ENCODE measurements at regions not wholly inside any gene's neighbourhood (a gene's known extent, or its start where the extent isn't known, plus 50 kb on each side); places are given as distances from the start of the nearest gene placed in this dataset.

- no peak for TF ChIP-seq CTCF (conservative IDR thresholded peaks at IDR 0.05; ENCODE audit: control insufficient read depth, insufficient read depth, low read depth, low read length)
- no peak for DNase-seq (ENCODE audit: low read depth)
- no peak overlapping the region for H3K4me3 ChIP-seq (ENCODE audit: control insufficient read depth, low read depth, low read length)
Observed at GRCh38 chr3:120852412-120852811, 55.6 kb upstream of the STXBP5L start.

- no peak for DNase-seq (ENCODE audit: low read depth)
- TF ChIP-seq CTCF (conservative IDR thresholded peaks at IDR 0.05; ENCODE audit: control insufficient read depth, insufficient read depth, low read depth, low read length): no peak
- H3K4me3 ChIP-seq (ENCODE audit: control insufficient read depth, low read depth, low read length): no peak overlapping the region
Observed at GRCh38 chr3:120853416-120853815, 54.6 kb upstream of the STXBP5L start.

- no peak for TF ChIP-seq CTCF (conservative IDR thresholded peaks at IDR 0.05; ENCODE audit: control insufficient read depth, insufficient read depth, low read depth, low read length)
- H3K4me3 ChIP-seq (ENCODE audit: control insufficient read depth, low read depth, low read length): no peak overlapping the region
- no peak for DNase-seq (ENCODE audit: low read depth)
Observed at GRCh38 chr3:120854908-120855526, 53.0 kb upstream of the STXBP5L start.

- no peak overlapping the region for H3K4me3 ChIP-seq (ENCODE audit: control insufficient read depth, low read depth, low read length)
- peak; percentile 69 for DNase-seq (ENCODE audit: low read depth)
- TF ChIP-seq CTCF (conservative IDR thresholded peaks at IDR 0.05; ENCODE audit: control insufficient read depth, insufficient read depth, low read depth, low read length): no peak
Observed at GRCh38 chr3:120855665-120856437, 52.2 kb upstream of the STXBP5L start.

All from fibroblast of mammary gland (primary cell).